ENCODE measurements at regions not wholly inside any gene's neighbourhood (a gene's known extent, or its start where the extent isn't known, plus 50 kb on each side); places are given as distances from the start of the nearest gene placed in this dataset.

DNA sequence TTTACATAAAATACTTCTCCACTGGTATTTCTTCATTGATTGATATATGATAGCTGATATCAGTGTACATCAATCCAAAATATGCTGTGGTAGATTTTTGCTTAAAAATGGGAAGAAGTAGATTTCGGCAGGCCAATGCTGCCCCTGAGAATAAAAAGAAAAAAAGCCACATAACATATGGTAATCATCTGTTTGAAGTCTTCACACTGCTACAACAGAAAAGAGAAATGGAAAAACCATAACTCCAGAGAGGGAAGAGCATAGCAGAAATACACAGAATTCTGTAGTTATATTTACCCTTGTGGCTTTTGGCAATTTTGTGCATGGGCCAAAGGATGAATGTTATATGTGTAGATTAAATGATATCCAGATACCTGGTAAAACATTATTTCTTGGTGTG, 143.1 kb upstream of the KCNMB2 start:
- no peaks in the 10 kb centered on the region for H3K36me3 ChIP-seq
- H3K4me1 ChIP-seq, result peaks cover 6% of the 10 kb centered on the region
- no peak for TF ChIP-seq CTCF (IDR thresholded peaks at IDR 0.05; ENCODE audit: low read depth, low read length)
- H3K9me3 ChIP-seq, result no peaks in the 10 kb centered on the region
- DNase-seq, result no peak
- no peaks in the 10 kb centered on the region for H3K27me3 ChIP-seq
- no peak overlapping the region for H3K4me3 ChIP-seq (ENCODE audit: low read depth, low read length)

DNA sequence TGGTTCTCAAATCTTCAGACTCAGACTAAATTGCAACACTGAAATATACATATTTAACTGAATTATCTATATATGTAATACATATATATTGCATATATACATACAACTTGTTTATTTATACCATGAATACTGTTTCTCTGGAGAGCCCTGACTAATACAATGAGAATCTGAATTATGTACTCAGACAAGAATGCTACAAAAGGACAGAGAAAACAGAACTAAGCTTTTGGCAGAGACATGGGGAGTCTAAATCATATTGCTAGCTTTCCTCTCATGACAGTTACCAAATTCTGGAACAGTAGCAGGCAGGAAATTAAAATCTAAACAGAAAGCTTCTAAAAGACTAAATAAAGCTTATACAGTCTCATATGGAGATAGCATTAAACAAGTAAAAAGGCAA, 142.4 kb upstream of the KCNMB2 start:
- TF ChIP-seq CTCF (IDR thresholded peaks at IDR 0.05; ENCODE audit: low read depth, low read length), result no peak
- Histone ChIP-seq H3K4me3 (ENCODE audit: low read depth, low read length) (no peak overlapping the region), H3K4me1 (peaks cover 6% of the 10 kb centered on the region), H3K27me3 (no peaks in the 10 kb centered on the region), H3K36me3 (no peaks in the 10 kb centered on the region), H3K9me3 (no peaks in the 10 kb centered on the region)
- no peak for DNase-seq

- Histone ChIP-seq H3K36me3 (no peaks in the 10 kb centered on the region), H3K4me3 (ENCODE audit: low read depth, low read length) (no peak overlapping the region), H3K4me1 (peaks cover 6% of the 10 kb centered on the region), H3K27me3 (no peaks in the 10 kb centered on the region), H3K9me3 (no peaks in the 10 kb centered on the region)
- DNase-seq, result no peak
- no peak for TF ChIP-seq CTCF (IDR thresholded peaks at IDR 0.05; ENCODE audit: low read depth, low read length)
Observed at GRCh38 chr3:178396318-178396717, 139.9 kb upstream of the KCNMB2 start.

GRCh38 chr3:178397202-178397601, 139.0 kb upstream of the KCNMB2 start:
- TF ChIP-seq CTCF (IDR thresholded peaks at IDR 0.05; ENCODE audit: low read depth, low read length), result no peak
- Histone ChIP-seq H3K27me3 (no peaks in the 10 kb centered on the region), H3K9me3 (no peaks in the 10 kb centered on the region)

DNA sequence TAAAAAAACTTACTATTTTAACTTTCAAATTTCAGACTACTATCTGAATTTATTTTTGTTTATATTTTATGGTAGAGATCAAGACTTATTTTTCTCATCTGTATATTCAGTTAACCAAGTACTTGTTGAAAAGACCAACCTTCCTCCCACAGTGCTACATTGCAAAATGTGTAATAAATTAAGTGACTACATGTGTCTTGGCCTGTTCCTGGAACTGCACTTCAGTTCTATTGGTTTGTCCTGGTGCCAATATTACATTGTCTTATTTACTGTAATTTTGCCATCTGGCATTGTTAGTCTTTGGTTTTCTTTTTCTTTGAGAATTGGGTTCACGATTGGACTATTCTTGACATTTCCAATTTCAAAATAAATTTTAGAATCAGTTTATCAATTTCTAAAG, 138.4 kb upstream of the KCNMB2 start:
- no peak overlapping the region for H3K4me3 ChIP-seq (ENCODE audit: low read depth, low read length)

More at GRCh38 chr3:178397202-178397601, 139.0 kb upstream of the KCNMB2 start:
- Histone ChIP-seq H3K36me3 (no peaks in the 10 kb centered on the region), H3K4me1 (peaks cover 6% of the 10 kb centered on the region), H3K4me3 (ENCODE audit: low read depth, low read length) (no peak overlapping the region)
- DNase-seq, result no peak

GRCh38 chr3:178404961-178405360, 131.3 kb upstream of the KCNMB2 start:
- Histone ChIP-seq H3K4me3 (ENCODE audit: low read depth, low read length) (no peak overlapping the region), H3K36me3 (no peaks in the 10 kb centered on the region), H3K9me3 (no peaks in the 10 kb centered on the region), H3K27me3 (no peaks in the 10 kb centered on the region), H3K4me1 (no peaks in the 10 kb centered on the region)
- no peak for DNase-seq
- no peak for TF ChIP-seq CTCF (IDR thresholded peaks at IDR 0.05; ENCODE audit: low read depth, low read length)

More for the DNA sequence above, 138.4 kb upstream of the KCNMB2 start:
- TF ChIP-seq CTCF (IDR thresholded peaks at IDR 0.05; ENCODE audit: low read depth, low read length), result no peak
- peaks cover 6% of the 10 kb centered on the region for H3K4me1 ChIP-seq
- no peaks in the 10 kb centered on the region for H3K36me3 ChIP-seq
- H3K27me3 ChIP-seq, result no peaks in the 10 kb centered on the region
- no peaks in the 10 kb centered on the region for H3K9me3 ChIP-seq
- DNase-seq, result no peak

All from BE2C (cell line).